ENCODE measurements at regions not wholly inside any gene's neighbourhood (a gene's known extent, or its start where the extent isn't known, plus 50 kb on each side); places are given as distances from the start of the nearest gene placed in this dataset.

DNA sequence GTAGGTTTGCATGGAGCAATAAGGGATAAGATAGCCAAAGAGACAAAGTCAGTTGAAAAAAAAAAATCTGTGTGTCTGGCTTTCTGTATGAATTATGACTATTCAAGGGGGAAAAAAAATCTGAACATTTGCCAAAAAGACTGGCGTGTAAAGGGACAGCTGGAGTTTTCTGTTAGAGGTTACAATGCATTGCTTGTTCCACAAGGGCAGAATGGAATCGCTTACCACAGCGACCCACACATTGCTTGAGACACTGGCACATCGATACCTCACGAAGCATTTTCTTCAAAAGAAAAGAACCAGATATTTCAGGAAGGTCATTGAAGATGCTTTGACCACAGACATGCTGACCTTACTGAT is 327.8 kb downstream of the TMEM167A start (continued):
- TF ChIP-seq ZBTB33 (IDR thresholded peaks at IDR 0.05; ENCODE audit: extremely low read depth, insufficient replicate concordance, low read length) (no peak), RAD21 (IDR thresholded peaks at IDR 0.05; ENCODE audit: low read depth) (no peak), CBX3 (IDR thresholded peaks at IDR 0.05; ENCODE audit: low read depth) (no peak)

GRCh38 chr5:82748688-82749460 is 328.3 kb downstream of the TMEM167A start:
- Histone ChIP-seq H3K9me3 (ENCODE audit: control insufficient read depth in 1 of 2, insufficient read depth in 1 of 2, low read depth in 1 of 2, low read length in 2 of 2) (no peaks in the 10 kb centered on the region), H3K4me2 (ENCODE audit: low read length) (no peak overlapping the region), H3K27me3 (ENCODE audit: insufficient read depth, low read length) (no peaks in the 10 kb centered on the region), H3K79me2 (ENCODE audit: insufficient read depth, low read length) (no peaks in the 10 kb centered on the region), H3K9me2 (ENCODE audit: insufficient read depth) (no peaks in the 10 kb centered on the region), H2AFZ (ENCODE audit: low read depth, low read length, poor library complexity, severe bottlenecking) (no peak overlapping the region), H3K36me3 (ENCODE audit: control insufficient read depth in 1 of 2, insufficient read depth in 2 of 2, low read length in 2 of 2) (no peaks in the 10 kb centered on the region), H3K4me3 (replicated peaks in 1 of 2; ENCODE audit: low read depth in 1 of 2, low read length in 2 of 2) (no peak overlapping the region), H3K27ac (ENCODE audit: low read depth, low read length) (no peak overlapping the region), H4K20me1 (ENCODE audit: insufficient read depth) (no peaks in the 10 kb centered on the region), H3K9ac (ENCODE audit: low read length) (no peak overlapping the region), H3K4me1 (ENCODE audit: control insufficient read depth in 1 of 2, insufficient read depth in 2 of 2, low read length in 2 of 2) (no peaks in the 10 kb centered on the region)
- POLR2A ChIA-PET = no interaction called here
- TF ChIP-seq FOSL1 (IDR thresholded peaks at IDR 0.05; ENCODE audit: low read depth) = no peak
- no peak for TF ChIP-seq ZFX (IDR thresholded peaks at IDR 0.05)
- TF ChIP-seq, protein P1, sequence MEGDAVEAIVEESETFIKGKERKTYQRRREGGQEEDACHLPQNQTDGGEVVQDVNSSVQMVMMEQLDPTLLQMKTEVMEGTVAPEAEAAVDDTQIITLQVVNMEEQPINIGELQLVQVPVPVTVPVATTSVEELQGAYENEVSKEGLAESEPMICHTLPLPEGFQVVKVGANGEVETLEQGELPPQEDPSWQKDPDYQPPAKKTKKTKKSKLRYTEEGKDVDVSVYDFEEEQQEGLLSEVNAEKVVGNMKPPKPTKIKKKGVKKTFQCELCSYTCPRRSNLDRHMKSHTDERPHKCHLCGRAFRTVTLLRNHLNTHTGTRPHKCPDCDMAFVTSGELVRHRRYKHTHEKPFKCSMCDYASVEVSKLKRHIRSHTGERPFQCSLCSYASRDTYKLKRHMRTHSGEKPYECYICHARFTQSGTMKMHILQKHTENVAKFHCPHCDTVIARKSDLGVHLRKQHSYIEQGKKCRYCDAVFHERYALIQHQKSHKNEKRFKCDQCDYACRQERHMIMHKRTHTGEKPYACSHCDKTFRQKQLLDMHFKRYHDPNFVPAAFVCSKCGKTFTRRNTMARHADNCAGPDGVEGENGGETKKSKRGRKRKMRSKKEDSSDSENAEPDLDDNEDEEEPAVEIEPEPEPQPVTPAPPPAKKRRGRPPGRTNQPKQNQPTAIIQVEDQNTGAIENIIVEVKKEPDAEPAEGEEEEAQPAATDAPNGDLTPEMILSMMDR (IDR thresholded peaks at IDR 0.05 in 2 of 3, conservative IDR thresholded peaks at IDR 0.05 in 1 of 3; ENCODE audit: borderline replicate concordance in 1 of 3, insufficient read depth in 1 of 3, low read depth in 2 of 3, low read length in 2 of 3) = no peak
- TF ChIP-seq, protein P2, sequence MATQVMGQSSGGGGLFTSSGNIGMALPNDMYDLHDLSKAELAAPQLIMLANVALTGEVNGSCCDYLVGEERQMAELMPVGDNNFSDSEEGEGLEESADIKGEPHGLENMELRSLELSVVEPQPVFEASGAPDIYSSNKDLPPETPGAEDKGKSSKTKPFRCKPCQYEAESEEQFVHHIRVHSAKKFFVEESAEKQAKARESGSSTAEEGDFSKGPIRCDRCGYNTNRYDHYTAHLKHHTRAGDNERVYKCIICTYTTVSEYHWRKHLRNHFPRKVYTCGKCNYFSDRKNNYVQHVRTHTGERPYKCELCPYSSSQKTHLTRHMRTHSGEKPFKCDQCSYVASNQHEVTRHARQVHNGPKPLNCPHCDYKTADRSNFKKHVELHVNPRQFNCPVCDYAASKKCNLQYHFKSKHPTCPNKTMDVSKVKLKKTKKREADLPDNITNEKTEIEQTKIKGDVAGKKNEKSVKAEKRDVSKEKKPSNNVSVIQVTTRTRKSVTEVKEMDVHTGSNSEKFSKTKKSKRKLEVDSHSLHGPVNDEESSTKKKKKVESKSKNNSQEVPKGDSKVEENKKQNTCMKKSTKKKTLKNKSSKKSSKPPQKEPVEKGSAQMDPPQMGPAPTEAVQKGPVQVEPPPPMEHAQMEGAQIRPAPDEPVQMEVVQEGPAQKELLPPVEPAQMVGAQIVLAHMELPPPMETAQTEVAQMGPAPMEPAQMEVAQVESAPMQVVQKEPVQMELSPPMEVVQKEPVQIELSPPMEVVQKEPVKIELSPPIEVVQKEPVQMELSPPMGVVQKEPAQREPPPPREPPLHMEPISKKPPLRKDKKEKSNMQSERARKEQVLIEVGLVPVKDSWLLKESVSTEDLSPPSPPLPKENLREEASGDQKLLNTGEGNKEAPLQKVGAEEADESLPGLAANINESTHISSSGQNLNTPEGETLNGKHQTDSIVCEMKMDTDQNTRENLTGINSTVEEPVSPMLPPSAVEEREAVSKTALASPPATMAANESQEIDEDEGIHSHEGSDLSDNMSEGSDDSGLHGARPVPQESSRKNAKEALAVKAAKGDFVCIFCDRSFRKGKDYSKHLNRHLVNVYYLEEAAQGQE (IDR thresholded peaks at IDR 0.05; ENCODE audit: low read depth) = no peak
- no peak for TF ChIP-seq ZNF274 (IDR thresholded peaks at IDR 0.05; ENCODE audit: low read depth, low read length)
- no peak for TF ChIP-seq SP1 (IDR thresholded peaks at IDR 0.05; ENCODE audit: low read depth)
- no TSS peak for BruUV-seq (replicated peaks)
- ATAC-seq (no peak), DNase-seq (ENCODE audit: low read depth, low spot score) (no peak)
- RAD21 ChIA-PET (ENCODE audit: low non-redundant PET in 1 of 2, low total read pairs in 2 of 2, uncharacterized antibody in 2 of 2, unreplicated experiment in 2 of 2) = no interaction called here
- CTCF ChIA-PET = no interaction called here
- intact Hi-C loops (cut with micrococcal nuclease) = no loop called here
